NCI-H345 treated with DMSO at 0.1 percent for 48 hours (cell line): ENCODE measurements at regions not wholly inside any gene's neighbourhood (a gene's known extent, or its start where the extent isn't known, plus 50 kb on each side); places are given as distances from the start of the nearest gene placed in this dataset.

Source experiments
- DNase-seq: peaks from one replicate; lab custom pipeline; 2025; ENCODE audit not compliant: unreplicated experiment; lab: John Stamatoyannopoulos, UW

DNA sequence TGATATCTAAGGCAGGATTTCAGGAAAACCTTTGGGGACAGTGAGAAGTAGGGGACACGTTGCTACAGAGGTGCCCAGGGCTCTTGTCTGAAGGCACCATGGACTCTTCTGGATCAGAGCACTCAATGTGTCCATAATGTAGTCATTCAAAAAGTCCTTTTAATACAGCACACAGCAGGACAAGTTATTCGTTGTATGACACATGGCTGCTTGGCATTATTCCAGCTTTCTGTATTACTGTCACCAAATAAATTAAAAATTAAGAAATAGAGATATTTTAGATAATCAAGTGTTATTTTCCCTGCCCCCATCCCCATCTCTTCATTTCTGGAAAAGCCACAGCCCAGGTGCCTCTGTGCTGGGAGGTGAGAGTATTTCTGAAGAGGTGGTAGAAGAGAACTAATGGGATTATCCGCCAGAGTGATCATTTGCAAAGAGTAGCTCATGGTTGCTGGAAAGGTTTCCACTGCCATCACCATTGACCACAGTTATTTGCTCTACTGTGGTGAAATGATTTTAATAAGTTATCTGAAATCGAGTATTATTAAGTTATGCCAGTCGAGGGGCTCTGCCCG is 83.0 kb downstream of the CXCL12 start:
- DNase-seq = no peak

DNA sequence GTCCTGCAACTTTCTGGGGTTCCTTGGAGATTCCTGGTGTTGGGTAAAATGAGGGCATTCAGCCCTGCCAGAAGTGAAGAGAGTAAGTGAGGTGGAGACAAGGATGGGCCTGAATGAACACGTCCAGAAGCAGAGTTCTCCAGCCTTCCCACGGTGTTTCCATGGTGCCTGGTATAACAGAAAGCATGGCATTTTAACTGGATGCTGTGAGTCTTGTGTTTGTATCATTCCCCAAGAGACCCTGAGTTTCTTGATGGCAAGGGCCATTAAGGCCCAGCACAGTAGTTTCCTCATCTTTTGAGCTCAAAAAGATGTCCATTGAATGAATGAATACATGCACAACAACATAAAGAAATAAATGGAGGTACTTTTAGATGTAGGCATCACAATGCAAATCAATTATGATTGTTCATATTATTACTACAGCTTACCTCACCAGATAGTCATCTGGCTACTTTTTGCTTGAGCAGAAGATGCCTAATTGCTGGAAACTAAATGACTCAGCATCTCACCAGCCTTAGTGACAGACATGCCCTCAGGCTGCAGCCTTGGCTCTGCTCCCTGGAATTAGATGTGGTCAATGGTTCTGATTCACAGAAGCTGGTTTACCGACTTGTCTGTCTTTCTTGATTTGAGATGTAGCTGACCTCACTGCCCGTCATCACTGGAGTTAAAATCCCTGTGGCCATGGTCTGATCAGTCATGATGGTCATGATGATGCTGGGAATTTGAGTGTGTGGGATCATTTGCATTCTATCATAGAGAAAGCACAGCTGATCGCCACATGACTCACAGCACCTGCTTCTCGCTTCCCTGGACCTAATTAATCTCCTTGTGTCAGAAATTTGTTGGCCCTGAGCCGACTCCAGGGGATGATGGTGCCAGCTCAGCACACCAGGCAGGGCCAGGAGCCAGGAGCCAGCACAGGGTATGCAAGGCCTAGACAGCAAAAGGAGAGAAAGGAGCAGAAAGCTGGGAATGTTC is 83.9 kb downstream of the CXCL12 start:
- DNase-seq = no peak

DNA sequence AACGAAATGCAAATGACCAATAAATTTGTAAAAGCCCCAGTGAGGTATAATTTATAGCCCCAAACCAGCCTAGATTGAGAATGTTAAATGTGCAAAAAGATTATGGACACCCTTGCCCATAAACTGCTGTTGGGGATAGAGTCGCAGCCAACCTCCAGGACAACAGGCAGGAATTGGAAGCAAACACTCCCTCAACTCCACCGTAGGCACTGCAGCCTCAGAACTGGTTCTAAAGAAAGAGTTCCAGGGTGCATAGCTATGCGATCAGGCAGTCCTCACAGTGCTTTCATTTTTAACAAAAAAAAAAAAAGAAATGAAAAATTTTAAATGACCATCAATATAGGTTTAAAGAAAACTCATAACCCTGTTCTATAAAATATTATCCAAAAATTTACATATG is 86.2 kb downstream of the CXCL12 start:
- DNase-seq = no peak

DNA sequence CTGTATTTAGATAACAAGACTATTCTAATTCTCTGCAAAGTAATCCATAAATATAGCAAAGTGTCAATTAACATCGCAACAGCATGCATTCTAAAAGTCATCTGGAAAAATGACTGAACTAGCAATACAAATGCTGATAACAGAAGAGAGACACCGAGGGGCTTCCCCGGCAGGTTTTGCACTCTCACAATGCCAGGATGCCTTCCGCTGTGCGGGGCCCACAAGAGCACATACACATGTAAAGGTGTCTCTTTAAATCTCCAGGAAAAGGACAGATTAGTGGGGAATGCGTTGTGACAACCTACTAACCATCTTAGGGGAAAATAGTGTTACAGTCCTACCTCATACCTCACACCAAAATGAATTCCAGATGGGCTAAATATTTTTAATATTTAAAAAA is 86.9 kb downstream of the CXCL12 start:
- DNase-seq = no peak

DNA sequence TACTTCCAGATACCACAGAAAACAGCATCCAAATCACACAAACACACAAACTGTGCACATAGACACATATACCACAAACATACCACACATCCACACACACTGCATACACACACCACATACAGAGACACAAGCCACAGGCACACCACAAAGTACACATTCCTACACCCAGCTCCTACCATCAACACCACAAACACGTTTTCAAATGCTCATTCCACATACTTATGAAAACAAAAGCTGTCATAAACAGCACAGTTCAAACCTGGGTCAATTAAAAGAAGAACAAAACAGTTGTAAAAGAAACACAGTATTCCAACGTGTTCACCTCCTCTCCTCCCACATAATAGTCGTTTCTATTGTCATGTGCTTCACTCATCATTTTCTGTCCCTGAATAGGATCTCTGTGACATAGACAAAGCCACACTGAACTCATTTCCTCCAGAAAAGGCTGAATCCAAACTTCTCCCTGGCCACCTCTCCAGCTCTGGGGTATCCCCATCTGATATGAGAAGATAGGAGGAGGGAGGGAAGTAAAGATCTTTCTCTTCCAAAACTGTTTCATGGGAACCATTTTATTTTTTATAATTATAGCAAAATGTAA is 89.2 kb downstream of the CXCL12 start:
- no peak for DNase-seq

DNA sequence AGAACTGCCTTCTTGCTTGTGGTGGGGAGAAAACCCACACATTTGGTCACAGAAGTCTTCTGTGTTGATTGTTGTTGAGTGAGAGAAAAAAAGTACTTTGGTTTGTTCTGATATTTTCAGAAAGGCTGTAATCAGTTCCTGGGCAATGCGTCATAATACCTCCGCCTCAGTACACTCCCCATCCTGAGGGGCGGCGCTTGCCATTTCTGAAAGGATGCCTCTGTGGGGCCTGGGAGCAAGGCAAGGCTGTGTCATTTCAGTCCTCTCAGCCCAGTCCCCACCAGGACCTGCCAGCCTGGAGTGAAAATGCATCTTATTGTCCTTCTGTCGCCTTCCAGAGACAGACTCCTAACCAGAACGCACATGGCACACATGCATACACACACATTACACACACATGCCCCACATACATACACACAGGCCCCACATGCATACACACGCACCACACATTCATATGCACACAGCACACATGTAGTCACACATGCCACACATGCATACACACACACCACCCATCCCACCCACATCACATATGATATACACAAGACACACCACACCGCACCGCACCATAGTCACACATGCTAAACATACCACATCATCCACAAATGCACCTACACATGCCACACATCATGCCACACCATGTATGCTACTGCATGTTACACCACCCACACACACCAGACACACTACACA is 90.0 kb downstream of the CXCL12 start:
- no peak for DNase-seq

DNA sequence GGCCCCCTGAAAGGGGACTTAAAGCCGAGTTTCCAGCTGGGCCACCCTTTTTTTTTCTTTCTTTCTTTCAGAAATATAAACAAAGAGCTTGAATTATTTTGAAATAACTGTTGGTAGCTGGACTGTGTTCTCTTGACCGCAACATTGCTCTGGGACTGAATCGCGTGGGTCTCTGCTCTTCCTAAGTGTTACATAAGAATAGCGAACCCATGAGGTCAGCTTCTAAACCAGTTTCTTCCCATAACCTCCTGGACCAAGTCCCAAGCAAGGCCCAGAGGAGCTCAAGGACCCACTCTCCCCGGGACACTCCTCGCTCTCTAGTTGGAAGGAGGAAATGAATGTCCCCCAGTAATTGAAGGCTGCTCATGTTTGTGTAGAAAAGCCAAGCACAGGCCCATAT is 91.1 kb downstream of the CXCL12 start:
- no peak for DNase-seq

DNA sequence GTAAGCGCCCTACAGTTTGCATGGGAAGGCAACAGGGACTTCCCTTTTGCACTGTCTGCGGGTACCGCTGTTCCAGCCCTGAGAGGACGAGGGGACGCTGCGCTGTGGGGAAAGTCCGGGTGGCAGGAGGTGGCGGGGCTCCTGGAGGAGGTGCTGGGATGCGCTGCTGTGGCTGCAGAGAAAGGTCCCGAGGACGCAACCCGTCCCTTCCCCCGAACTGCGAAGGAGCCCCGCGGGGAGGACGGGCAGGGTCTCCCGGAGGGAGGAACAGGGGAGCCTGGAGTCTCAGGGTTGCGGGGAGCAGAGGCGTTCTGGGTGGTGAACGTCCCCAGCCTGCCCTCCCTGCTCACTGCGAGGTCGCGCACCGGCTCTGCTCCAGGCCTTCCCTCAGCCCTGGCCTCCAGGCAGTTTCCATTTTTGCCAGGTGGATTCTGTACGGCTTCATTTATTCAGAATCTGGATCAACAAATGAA is 91.6 kb downstream of the CXCL12 start:
- DNase-seq = no peak

DNA sequence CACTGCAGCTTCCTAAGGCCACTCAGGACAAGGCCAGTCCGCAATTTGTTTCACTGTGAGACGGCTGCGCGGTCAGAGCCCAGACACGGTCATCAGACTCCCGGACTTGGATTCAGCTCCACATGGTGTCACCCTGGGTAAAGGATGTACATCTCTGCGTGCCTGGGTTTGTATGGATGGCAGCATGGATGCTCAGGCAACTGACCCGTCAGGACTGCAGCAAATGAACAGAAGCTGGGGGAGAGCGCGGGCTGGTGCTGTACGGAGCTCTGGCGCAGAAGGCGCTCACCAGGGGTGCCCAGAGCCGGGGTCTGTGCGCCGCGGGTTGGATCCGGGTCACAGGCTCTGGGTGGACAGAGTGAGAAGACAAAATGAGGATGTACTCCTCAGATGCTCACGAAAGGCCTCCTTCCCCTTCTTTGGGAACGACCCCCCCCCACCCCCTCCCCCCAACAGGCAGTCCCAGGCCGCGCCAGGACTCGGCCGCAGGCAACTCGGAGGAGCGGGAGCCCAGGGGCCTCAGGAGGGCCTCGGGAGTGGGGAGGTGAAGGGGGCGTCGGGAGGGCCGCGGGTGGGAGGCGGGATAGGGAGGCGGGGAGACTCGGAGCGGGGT is 92.4 kb downstream of the CXCL12 start:
- no peak for DNase-seq

DNA sequence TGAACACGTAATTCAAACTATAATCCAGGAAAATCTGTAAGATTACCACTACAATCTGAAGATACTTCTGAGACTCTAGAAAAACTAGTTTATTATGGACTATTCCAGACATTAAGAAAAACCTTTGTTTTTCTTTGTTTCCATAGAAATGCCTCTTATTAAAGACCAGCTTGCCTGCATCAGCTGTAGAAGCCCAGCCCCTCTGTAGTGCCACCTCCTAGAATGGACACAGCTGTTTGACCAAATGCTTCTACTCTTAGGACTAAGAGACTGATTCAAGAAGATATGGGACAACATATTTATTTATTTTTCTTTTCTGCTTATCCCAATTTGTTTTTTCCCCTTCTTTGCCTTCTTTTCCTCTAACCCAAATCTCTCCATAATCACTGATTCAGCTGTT is 93.8 kb downstream of the CXCL12 start:
- no peak for DNase-seq

DNA sequence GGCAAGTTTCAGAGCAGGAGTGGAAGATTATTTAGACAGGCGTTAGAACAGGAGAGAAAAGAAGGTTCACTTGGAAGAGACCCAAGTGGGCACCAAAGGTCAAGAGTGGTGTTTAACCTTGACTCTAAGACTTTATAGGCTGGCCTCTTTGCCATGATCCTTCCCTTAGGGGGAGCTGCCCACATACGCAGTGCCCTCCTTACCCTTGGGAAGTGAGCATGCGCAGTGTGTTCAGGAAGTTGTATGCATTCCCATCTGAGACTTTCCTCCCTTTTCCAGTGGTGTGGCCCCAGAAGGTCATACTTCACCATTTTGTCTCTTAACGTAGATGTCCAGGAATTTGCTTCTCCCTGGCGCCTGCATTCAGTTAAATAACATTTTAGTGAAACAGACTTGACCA is 95.8 kb downstream of the CXCL12 start:
- DNase-seq = no peak

DNA sequence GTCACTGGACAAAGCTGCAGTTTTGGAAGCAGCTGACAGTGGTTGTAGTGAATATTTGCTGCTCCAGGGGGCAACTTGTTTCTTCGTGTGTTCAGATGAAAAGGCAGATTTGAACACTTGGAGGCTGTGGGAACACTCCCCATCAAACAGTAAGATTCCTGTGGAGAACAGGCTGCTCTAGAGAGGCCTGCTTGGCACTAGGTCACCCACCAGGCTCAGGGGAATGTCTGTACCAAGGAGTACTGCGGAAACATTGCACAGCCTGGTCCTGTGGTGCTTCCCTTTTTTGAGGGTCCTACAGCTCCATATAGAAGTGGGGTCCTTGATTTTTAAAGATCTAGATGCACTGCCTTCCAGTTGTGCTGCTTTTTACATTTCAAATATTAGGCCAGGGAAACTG is 97.5 kb downstream of the CXCL12 start:
- DNase-seq = no peak

DNA sequence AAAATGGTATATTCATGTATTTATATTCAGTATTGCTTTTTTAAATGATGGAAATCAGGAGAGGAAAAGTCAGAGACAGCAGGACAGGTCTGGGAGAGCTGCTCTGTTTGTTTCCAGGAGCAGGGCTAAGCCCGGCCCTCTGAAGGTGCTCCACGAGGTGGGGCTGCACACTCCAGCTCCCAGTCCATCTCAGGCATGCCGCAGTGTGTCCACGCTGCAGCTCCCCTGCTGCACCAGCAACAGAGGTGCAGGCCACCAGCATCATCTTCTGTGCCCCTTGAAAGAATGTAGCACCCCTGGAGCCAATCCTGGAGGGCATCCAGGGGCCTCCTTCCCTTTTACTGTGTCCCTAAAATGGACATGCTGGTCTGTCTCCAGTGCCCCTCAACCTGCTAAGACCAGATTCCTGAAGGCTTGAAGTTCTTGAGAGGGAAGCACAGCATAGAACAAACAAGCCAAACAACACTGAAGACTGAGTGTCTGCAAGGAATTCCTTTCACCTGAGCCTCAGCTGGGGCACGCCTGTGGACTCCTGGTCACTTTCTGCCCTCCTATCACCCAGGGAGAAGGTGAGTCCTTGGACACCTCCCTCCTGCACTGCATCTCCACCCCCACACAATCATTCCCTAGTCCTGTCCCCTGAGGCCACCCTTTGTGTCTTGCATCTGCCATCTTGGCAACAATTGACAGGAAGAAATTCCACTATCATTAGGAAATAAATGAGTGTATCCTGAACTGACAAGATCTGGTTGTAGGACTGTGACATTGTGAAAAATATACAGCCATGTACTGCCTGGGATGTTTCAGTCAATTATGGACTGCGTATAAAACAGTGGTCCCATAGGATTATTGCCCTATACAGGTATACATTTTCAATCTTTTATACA is 100.5 kb downstream of the CXCL12 start:
- DNase-seq = no peak

DNA sequence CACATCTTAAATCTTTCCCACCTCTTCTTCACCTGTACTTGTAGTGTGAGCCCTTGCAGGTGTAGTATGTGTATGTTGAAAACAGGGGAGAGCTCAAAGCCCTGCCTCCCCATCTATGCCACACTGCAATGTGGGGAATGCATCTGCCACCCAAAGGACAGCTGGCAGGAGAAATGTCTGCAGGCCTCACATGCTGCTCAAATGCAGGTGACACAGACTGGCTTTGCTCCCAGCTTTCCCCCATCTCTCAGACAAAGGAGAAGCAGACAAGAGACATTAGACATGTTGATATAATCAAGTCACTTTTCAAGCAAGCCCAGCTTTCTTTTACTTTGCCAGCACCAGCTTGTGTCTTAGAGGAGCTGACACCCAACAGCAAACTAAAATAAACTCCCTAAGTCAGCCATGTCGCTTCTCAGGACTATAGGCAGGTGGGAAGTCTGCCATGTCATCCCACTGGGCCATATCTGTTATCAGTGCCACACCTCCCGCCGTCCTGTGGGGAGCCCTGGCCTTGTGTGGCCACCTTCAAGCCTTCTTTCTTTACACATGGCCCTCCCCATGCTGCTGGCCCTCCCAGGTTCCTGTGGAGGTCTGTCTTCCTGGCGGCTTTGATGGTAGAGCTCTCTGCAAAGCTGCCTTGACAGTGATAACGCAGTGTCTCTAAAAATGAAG is 102.1 kb downstream of the CXCL12 start:
- no peak for DNase-seq

DNA sequence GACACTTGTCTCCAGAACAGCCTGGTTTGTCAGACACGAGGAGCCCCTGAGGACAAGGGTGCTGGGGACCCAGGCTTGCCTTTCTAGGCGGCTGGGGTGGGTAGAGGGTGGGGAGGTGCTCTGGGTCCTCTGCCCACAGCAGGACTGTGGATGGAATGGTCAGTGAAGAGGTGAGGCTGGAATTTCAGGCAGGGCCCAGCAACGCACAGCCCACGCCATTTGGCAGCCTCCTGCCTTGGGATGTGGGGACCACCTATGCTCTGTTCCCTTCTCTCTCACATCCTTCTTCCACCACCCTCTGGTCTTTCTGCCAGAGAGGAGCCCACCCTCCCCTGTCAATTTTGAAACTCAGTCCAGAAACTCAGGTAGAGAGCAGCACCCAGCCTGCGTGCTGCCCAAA is 103.2 kb downstream of the CXCL12 start:
- no peak for DNase-seq

DNA sequence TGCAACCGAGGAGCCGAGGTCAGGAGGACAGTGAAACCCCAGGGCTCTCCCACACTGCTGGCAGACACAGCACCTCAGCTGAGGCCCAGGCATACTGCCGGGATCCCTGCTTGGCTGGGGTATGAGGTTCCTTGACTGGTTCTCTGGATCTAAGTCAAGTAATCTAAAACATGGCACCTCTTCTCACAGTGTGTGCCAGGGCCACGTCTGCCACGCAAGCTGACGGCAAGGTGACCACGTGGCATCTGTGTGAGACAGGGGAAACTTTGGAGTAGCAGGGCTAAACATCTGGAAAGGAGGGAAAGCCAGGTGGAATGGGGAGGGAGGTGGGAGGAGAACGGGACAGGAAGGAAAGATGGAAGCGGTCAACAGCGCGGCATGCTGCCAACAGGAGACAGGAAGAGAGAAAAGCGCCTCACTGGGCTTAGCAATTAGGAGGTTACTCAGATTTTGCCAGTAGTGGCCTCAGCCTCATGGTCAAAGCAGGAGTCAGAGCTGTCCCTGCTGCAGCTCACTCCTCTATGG is 103.7 kb downstream of the CXCL12 start:
- no peak for DNase-seq

DNA sequence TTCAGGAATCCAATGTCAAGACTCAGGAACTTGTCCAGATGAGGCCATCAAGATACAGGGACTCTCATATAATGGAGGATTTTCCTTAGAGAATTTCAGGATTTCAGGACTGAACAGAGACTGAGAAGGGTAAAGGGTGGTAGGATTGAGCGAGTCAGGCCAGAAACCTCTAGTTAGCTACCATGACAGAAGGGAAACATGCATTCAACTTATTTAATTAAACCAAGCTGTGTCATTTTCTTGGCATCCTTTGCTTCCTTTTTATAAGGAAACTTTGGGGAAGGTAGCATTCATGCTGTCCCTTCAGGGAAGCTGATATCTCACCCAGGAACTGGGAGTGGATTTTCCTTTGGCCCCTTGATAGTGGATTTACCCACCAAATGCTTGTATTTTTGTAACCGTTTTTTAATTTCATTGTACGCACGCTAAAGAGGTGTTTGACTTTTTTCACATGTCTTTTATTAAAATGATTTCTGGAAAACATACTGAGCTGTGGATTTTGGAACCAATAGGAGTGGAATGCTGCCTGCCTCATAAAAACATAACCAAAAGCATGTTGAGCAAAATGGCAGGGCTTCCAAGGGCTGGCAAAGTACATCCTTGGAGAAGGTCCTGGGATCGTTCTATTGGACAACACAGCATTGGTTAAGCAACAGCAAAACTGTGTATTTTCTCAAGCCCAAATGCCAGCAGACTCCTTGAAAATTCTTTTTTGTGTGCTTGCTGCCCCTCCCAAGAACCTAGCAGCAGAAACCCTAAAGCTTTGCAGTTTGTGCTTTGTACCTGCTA is 104.5 kb downstream of the CXCL12 start:
- DNase-seq = no peak

DNA sequence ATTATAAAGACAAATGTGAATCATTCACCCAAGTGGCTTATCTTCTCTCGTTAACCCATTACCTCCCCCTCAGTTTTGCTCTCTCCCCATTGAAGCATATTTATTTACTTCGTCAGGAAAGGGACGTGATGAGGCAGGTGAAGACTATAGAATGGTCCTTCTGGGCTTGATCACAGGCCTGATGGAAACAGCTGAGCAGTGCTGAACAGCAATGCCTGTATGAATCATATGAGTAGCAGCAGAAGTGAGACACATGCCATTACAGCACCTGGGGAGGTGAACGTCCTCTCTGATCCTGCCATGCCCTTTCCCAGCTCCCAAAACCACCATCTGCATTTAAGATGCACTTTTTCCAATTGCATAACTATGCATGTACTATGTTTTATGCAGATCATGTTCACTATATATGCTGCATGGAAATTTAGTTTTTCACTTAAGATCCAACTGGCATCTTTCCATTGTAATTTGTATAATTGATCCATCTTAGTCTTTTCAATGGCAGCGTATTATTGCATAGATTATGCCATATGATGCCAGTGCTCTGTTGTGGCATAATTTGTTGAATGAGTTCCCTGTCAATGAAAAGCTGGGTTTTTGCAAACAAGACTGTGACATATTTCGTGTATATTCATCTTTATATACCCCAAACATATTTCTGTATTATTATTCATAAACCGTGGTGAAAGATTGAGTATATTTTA is 105.3 kb downstream of the CXCL12 start:
- DNase-seq = no peak
